M059J (cell line): ENCODE measurements at regions not wholly inside any gene's neighbourhood (a gene's known extent, or its start where the extent isn't known, plus 50 kb on each side); places are given as distances from the start of the nearest gene placed in this dataset.
A peak's percentile ranks its signal among the peaks of the same experiment; 100 is the strongest.

ENCODE experiments used
- DNase-seq: peaks from one replicate; pipeline ENCODE4 v3.0.0-alpha.2; 2012; ENCODE audit warnings: low read depth

DNA sequence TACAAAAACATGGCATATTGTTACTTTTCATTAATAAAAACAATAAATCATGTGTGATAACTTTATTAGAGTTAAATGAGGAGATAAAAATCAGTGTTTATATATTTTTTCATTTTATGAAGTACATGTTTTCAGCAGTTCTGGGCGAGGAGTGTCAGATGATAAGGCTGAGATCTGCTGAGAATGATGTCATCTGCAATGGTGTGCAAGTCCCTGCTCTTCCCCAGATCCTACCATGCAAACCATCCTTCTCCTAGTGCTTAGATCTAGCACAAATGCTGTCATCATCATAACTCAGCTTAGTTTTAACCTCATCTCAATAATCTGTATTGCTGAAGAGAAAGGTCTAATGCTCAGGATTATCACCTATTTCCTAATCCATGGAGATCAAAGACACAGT, 214.4 kb upstream of the DAB1 start:
- DNase-seq = no peak

DNA sequence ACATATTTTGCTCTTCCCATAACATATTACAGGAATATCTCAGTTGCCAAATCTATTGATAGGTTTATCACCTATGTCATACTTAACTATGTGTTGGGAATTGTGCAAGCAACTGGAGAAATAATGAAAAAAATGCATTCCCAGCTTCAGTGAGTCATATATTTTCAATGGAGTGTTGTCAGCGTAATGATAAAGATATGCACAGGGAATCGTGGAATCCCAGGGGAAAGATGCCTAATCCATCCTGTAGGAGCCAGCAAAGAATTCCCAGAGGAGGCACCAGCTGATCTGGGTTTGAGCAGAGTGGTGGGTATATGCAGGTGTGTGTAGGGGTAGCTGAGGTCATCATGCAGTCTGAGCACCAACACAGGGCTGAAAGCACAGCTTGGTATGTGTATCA, 213.3 kb upstream of the DAB1 start:
- no peak for DNase-seq

DNA sequence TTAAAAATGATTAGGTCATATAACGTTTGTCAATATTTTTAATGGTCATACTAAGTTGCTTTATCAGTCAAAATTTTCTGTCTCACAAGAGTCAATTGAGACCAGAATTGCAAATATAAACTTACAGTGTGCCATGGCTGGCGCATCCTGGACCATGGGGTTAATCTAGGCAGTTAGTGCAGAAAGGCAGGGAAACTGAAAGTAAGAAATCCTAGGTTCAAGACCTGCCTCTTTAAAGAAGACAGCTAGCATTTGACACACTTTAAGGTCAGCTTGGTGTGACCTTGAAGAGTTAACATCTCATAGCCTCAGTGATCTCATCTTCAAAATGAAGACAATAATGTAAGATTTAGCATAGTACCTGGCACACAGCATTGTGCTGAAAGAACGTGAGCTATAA, 210.0 kb upstream of the DAB1 start:
- no peak for DNase-seq

DNA sequence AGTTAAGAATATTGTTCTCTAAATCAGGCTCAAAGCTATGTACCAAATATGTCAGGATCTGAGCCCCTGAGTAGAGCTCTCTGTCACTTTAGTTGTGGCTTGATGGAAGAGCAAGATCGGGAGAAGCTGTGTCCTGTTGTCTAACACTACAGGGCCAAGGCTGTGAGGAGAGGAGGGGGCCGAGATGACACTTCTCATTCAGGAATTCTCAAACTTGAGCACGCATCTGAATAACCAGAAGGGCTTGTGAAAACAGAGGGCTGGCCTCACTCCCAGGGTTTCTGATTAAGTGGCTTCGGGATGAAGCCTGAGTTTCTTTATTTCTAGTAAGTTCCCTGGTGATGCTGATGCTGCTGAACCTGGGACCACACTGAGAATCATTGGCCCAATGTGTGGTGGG, 209.2 kb upstream of the DAB1 start:
- DNase-seq = no peak

DNA sequence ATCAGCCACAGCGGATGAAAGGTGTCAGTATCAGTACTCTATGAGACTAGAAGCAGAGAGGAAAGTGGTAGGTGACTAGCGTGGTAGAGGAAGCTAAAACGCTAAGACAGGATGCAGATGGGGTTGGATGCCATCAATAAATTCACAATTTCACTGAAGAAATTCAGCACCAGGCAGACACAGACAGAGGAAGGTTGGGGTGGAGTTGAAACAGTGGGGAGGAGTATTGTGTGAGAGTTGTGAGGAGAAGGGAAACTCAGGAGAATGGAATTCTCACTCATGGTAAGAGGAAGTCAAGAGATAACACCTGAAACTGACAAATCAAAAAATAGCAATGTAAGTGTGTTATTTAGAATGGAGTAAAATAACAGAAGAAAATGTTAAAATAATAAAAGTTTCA, 208.5 kb upstream of the DAB1 start:
- DNase-seq = peak; percentile 7

DNA sequence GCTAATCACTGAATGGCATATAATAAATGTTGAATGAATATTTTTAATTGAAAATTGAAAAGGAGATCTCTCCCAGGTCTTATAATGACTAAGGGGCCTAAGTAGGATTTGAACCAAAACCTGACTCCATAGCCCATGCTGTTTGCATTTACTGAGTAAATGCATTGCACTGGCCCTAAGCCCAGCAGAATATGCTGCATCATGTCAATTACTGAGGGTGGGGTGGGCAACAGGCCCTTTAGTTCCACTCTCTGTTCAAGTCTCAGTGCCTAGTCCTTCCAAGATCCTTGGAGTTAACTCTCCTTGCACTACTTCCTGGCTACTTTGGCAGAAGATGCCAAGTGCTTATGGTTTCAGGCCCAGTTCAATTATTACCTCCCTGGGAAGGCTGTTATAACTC, 203.8 kb upstream of the DAB1 start:
- no peak for DNase-seq

DNA sequence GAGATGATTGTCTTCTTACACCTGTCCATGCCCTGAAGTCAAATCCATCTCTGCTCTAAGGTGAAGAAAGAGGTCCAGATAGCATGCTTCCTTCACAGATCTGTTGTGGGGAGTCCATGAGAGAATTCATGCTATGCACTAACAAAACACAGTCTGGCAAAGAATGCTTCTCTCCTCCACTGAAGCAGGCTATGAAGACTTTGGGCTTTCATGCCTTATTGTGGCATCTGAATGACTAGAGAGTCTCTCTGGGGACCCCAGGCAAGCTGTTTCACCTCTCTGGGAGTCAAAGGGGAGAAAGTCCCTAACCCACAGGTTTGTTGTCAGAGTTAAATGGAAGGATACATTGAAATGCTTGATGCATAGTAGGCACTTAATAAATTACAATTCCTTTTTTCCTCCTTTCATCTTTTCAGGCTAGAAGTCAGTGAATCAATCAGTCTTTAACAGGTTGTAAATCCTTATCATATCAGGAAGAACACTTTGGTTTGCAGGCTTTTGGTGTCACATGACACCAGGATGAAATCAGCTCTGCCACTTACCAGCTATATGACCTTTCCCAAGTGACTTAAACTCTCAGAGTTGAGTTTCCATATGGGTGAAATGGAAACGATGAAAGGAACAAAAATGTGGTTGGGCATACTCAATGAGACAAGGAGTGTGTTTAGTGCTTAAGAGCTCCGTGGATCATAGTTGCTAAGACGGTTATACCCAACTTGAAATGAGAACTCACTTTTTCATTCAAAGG, 200.1 kb upstream of the DAB1 start:
- DNase-seq = no peak

DNA sequence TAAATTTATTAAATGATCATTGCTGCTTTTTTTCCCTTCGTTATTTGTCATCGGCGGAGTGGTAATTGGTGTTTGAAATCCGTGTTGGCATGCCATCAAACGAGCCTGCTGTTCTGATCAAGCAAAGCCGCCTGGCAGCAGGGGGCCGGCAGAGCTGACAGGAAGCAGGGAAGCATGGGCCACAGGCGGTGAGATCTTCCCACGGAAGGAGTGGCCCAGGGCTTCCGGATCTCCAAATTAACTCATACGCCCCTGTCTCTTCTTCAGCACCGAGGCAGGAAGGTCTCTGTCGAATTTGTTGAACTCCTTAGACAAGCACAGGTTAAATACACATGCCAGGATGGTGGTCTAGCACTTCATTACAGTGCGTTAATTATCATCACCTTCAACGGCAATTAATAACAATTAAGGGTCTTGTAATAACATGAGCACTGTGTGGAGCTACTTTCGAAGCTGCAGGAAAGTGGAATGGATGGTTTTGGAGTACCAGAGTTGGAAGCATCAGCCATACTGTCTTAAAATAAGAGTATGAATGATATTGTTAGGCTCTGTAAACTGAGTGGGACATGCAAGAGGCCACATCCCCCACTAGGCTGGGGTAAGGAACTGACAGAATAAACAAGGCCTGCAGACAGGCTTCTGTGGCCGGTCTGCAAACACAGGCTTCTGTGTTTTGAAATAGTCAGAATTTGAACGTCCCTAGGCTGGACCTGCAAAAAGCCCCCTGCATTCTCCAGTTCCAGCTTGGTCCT, 199.4 kb upstream of the DAB1 start:
- DNase-seq = peak; percentile 9

DNA sequence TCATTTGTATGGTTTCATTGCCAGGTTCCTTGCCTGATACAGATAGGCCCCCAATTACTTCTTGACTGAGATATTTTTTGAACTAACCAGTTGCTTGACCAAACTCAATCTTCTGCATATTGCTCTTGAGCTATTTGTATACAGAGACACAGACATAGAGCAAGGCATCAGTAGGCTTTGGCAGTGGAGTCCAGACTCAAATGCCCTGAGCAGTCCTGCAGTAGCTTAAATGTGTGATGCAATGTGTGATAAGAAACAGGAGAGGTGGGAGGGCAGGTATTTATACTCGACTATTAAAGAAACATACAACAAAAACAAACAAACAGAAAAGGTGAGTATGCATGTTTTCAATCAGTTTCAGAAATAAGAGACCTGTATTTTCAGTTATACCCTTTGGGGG, 197.9 kb upstream of the DAB1 start:
- no peak for DNase-seq

DNA sequence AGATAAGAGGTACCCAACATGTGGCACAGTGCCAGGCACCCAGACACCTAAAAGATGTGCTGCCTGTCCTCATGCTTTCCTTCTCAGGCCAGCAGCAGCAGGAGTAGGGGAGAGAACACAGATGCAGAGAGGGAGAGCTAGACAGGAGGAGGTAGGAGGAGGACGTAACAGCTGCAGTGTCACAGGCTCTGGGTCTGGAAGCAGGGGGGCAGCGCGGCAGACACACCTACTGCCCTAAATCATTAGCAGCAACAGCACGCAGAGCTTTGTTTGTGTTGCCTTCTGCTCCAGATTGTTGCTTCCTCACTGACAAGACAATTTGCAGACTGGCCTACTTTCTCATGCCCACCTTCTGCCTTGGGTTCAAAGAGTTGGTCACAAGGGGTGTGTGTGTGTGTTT, 196.7 kb upstream of the DAB1 start:
- no peak for DNase-seq

DNA sequence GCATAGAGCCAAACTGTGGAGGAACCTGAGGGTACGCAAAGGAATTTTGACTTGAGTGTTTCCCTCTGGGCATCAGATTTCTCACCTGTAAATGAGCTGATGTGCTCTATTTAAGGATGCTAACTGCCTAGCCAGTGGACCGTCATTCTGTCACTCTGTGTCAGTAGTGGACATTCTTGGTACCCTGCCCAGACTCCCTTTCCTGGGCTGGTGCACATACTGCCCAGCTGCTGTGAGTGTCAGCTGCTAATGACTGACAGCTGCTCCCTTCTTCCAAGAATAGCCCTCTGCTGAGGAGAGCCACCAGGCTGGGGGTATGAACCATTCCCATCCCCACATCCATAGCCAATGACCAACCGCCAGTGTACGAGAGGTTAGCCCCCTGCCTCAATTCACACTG, 193.1 kb upstream of the DAB1 start:
- no peak for DNase-seq

DNA sequence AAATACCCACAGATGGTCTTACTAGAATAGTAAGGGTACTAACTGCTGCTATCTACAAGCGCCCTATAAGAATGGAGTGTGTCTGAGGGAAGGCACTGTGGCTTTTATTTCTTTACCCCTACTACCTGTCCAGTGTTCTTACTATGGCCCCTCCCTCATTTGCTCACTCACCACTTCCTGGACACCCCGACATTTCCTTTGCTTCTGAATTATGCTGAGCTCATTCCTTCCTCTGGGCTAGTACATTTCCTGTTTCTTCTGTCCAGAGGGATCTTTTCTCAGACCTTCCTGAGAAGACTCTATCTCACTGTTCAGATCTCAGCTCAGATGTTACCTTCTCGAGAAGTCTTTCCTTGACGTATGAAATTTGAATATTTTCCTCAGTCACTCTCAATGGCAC, 192.1 kb upstream of the DAB1 start:
- peak; percentile 7 for DNase-seq

DNA sequence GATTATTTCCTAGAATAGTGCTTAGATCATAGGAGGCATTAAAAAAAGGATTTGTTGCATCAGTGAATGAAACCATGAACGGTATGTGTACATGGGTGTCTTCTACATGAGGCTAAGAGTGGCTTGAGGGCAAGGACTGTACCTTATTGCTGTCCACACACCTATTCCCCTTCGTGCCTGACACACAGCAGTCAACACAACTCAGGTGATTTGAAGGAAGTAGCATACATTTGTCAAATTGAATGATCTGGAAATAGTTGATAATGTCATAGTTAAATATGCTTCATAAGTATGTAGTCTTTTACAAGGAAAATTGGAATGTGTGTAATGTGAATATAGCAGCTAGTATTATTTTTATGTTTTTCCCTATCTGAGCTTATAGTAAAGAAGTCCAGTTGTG, 189.0 kb upstream of the DAB1 start:
- DNase-seq = no peak

DNA sequence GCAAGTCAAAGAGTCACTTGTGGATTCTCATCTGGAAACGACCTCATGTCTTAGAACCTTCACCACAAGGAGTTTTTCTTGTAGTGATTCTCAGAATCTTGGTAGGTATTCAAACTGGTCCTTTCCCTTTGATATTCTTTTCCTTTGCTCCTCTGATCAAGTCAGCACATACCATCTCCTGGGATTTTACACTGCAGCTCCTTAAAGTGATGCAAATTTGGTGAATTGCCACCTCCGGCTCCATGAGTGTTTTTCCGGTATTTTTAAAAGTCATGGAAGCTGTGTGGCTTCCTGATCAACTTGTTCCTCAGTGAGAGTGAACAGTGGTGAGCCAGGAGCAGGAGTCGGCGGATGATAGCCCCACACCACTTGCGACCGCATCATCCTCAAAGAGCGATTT, 182.1 kb upstream of the DAB1 start:
- no peak for DNase-seq

DNA sequence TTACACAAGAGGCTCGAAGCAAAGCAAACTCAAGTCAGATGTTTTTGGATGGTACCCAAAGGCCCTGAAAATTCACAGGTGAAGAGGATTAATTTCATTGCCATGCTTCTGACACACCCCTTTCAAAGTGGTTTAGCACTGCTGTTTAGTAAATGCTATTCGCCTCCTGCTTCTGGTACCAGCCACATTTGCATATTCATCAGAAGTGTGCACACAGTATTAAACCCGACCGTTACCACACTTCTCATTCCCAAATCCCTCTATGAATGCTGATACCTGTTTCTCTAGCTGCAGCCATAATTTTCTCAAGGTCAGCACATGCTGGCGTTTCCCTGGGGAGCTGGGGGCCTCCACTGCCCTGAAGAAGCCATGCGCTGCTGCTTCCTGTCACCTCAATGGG, 179.8 kb upstream of the DAB1 start:
- no peak for DNase-seq

DNA sequence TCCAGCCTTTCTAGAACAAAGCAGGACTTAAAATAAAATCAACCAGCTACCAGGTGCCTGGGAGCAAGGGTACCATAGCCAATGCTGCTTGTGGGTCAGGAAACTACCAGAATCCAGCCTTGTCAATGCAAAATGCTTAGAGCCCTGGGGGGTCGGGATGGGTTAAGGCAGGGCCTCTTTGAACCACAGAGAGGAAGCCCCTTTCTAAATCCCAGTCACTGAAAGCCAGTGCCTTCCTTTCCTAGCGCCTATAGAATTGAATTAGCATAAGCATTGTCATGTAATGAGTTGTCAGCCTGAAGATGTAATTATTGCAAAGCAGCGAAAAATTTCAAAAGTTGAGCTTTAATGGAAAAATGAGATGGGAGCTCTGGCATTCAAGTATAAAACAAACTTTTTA, 176.6 kb upstream of the DAB1 start:
- DNase-seq = no peak

DNA sequence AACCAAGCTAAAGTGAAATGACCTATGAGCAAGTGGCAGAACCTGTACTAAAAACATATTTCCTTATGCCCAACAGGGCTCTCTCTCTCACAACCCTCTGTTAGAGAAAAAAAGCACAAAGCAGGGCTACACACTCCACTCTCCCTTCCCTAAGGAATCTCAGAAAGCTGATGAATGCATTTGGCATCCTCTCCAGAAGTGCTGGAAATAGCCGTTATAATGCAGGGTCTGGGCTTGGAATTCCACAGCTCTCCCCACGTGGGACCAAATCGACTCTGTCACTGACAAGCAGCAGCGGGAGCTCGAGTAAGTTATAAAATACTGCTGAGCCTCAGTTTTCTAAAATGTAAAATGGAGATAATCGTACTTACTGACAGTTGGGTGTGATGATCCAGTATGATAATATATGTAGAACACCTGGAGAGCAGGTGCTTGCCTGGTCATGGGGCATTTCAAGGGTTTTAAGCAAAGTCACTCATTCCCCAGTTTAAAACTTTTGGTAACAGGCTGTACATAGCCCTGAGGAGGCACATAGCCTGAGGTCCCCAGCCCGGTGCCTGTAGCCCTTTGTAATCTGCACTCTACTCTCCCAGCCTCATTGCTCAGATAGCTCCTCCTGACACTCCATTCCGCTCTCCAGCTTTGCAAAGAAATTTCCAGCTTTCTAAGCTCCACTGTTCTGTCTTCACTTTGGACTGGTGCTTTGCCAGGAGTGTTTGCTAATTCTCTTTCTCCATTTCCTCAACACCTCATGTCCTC, 175.6 kb upstream of the DAB1 start:
- no peak for DNase-seq

DNA sequence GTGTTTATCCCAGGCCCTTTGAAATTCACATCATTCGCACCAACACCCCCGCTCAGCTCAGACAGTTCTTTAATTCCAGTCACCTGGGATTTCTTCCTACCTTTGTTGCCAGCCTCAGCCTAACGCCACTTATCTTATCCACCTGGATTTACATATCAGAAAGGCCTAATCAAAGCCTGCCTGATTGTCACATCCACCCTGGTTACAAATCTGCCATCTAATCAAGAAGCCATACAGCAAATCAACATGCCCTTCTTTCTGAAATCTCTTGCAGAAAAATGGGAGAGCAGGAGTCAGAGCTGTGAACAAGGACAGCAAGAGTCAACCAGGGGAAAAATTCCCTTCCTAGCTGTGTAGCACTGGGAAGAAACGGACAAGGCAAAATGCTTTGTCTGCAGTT, 173.2 kb upstream of the DAB1 start:
- DNase-seq = no peak

DNA sequence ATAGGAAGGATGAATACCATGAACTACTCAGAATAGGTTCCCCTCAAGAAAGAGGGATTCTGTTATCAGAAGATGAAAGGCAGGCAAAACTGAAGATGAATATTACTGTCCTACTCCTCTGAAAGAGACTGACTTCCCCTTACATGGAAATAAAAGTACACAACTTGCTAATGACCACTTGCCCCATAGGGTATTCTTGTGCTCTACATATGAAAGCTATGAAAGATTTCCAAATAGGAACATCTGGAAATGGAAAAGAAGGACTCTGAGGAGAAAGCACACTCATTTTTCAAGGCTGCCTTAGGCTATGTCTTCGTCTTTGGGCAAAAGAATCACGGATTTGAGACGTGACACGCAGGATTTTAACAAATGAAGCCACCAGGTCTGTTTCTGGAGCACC, 170.1 kb upstream of the DAB1 start:
- no peak for DNase-seq

DNA sequence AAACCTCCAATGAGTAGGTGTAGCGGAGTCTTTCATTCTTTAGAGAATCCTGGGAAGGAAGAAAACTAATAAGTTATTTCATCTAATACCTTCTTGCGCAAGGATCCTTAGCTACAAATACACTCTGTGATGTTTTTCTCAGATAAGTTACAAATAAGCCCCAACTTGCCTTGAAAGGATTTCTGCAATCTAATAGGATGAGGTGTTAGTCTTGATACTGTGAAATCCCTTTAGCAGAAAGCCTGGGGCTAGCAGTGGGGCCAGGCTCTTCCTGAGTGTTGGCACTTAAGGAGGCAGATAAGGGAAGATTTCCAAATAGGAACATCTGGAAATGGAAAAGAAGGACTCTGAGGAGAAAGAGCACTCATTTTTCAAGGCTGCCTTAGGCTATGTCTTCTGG, 168.0 kb upstream of the DAB1 start:
- no peak for DNase-seq

DNA sequence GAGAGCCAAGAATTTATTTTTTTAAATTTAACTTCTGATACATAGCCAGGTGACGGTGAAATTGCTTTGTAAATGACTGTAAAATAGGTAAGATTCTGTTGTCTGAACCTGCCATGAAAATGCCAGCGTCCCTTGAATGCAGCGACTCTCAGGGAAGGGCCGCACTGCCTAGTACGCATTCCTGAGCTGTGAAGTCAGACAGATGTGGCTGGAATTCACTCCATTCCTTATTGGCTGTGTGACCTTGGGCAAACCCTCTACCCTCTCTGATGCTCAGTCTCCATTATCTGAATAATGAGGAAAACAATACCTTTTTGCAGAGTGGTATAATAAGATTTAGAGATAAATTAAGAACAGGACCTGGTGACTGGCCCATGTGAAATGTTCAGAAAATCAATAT, 167.1 kb upstream of the DAB1 start:
- no peak for DNase-seq

DNA sequence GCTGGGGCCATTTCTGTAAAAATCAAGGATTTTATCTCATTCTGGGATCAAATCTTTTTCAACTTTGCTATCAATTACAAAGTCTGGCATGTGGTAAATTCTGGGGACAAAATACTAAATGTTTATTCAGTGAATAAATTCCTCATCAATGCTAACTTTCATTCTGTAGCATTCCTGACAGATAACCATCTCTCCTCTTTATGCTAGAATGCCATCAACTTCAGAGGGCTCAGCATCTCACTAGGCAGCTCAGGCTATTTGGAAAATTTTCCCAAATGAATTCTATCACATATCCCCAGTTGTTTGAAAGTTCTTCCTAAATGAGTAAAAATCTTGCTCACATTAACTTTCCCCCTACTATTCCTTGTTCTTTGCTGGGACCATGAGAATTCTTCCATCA, 163.0 kb upstream of the DAB1 start:
- peak; percentile 6 for DNase-seq

DNA sequence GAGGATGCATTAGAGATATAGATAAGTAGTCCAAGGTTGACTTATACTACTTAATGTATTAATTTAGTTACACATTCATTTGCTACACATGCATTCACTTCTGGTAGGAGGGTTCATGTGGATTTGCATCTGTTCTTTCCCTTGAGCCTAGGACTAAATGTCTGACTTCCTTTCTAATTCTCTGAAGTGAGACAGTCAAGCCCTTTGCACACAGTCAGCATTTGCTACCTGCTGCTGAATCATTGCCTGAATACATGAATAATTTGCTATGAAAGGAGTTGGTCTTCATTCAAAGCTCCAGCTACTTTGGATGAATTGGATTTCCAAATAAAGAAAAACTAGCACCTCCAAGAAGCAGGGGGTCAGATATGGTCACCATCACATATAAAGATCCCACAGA, 154.8 kb upstream of the DAB1 start:
- DNase-seq = no peak
